GM21367 (cell line): ENCODE measurements at regions not wholly inside any gene's neighbourhood (a gene's known extent, or its start where the extent isn't known, plus 50 kb on each side); places are given as distances from the start of the nearest gene placed in this dataset.
"Not testable (repeated sequence)": the region's sequence is repeated elsewhere in the genome, so short reads cannot be mapped to it uniquely, and the experiment has no call there.

ENCODE experiments used
- ATAC-seq: cut with Tn5 transposase; IDR thresholded peaks from one replicate; pipeline ENCODE4 v1.9.1; 2021; ENCODE audit not compliant: unreplicated experiment

DNA sequence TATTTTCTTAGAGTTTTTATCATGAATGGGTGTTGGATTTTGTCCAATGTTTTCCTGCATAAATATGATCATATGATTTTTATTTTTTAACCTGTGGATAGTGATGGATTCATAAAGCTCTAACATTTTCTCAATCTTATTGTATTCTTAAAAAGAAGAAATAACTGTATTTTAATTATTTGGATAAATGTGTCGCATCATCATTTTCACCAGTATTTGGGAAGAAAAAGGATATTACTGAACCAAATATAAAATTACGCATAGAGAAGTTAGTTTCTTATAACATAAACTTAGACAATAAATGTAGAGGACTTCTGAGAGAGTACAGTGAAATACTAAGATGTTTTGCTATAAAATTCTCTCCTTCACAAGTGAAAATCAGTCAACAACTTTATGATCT lies 126.0 kb upstream of the CHST9 start:
- ATAC-seq, result no peak

DNA sequence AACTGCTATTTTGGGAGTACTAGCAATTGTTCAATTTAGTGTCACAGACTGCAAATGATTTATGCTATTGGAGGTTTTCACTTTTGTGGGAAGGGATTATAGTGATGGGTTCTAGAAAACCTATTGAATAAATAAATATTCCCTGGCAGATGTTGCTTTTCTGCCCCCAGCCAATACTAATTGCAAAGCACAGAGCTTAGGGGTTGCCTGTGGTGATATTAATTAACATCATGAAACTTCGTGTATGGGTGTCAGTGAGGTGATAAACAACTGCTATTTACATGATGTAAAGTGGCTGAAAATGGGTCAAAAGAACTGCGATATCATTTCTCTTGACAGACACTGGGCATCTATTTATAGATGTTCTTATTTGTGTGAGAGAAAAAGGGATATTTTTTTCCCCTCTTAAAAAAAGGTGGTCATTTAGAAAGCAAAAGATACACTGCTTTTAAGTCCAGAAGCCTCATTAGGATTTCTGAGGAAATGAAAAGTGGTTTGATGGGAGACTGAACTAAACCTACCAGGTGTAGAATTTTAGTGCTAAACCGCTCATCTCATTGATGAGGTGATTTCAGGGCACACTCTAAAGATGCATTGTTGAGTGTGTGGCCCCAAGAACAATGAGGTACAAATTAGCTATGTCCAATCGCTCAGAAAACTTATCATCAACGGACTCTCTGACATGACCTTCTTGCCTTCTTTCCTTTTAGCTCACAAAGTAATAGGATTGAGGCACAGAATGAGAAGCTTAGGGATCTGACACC lies 116.7 kb upstream of the CHST9 start:
- ATAC-seq, result no peak

DNA sequence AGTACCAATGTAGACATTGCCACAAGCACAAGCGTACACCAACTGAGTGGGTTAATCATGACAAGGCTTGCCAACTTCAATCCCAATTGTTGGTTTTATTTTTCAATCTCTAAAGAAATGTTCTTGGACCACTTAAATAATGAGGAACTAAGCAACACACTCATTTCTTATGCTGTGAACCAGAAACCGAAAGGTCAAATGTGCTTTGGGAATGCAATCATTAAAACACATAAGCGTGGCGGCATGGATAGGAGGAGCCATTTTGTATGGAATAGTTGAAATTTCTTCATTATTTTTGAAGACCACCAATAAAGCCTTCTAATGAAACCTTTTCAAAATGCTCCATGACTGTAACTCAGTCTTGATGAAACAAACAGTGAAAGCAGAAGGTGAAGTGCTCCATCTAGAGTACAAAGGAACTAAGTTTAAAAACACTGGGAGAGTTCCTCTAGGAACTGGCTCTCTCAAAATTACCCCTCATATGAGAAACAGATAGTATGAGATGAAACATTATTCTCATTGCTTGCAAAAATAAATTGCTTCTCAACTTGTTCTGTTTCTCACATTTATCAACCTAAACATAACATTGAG lies 113.2 kb upstream of the CHST9 start:
- ATAC-seq, result no peak

DNA sequence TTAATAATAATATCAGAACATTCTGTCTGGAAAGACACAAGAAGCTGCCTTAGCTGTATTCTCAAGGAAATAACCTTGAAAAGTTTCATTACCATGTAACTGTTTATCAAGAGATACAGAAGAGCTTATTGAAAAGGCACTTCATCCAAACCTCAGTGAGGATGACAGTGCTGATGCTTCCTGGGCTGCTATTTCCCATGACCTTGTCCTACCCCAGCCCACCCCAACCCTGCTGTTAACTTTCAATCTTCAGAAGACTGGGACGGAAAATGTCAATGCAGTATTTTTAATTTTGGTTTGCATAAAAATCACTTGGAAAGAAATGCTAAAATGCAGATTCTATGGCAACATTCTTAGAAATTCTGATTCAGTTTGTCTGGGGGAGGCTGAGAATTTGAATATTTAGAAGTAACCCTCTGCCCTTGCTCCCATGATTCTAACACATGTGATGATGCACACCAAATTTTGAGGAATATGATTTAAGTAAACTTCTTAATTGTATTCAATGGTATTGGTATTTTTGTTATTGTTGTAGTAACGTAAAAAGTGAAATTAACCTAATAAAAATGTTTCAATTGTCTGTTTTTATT lies 101.0 kb upstream of the CHST9 start:
- not testable (repeated sequence) for ATAC-seq

DNA sequence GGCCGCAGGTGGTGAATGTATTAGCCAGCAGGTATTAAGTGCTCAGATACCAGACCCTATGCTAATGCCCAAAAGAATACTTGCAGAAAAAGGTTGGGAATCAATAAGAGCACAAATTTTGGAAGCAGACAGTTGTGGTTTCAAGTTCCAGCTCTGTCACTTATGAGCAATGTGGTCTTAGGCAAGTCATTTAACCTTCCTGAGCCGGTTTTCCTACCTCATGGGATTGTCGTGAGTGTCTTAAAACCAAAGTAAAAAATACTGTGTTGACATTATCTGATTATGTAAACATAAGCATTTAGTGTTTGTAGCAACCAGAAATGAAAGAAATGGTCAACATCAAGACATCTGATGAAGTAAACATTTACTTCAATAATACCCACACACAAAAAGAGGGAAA lies 93.0 kb upstream of the CHST9 start:
- no peak for ATAC-seq

DNA sequence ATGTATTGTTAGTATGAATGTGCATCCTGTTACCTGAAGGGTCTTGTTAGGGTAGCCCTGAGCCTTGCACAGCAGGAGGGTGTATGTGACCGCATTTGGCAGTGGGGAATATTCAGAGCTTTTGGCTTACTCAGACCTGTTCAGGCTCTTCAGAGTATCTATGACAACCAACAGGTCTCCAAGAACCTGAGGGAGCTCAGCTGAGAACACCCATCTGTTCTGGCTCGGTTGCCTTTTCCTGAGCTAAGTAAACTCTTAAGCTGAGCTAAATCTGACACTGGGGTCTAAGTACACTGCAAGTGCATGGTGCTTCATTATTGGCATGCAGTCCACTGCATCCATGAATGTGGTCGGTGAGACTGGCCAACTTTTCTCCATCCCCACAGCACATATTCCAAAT lies 92.4 kb upstream of the CHST9 start:
- no peak for ATAC-seq

DNA sequence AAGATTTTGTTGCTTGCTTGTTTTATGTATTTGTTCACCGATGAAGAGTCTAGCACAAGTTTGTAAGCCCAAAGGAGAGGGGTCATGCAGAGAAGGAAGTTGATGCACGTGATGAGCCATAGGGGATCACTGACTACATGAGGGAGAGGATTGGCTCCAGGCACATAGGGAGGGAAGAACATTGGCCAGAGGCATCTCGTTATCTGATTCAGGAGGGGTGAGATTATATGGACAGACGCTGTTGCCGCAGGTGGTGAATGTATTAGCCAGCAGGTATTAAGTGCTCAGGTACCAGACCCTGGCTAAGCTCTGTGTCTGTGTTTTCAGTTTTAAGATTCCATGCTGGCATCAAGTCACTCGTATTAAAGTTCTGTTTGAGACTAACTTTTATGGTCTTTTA lies 91.8 kb upstream of the CHST9 start:
- ATAC-seq, result no peak

DNA sequence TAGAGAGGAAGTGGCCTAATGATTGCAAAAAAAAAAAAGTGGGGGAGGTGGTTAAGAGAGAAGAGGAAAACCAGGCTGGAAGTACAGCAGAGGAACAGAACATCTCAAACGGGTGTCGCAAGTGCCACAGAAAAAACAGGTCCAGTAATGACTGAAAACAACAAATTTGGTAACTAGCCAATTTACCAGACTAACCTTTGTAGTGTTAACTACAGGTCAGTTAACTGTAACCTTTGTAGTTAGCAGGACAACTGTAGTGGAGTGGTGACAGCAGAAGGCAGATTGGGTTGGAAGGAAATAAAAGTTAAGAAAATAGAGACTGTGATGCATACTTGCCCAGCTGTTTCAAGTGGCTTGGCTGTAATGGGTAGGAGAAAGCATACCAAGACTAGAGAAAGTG lies 91.4 kb upstream of the CHST9 start:
- no peak for ATAC-seq

DNA sequence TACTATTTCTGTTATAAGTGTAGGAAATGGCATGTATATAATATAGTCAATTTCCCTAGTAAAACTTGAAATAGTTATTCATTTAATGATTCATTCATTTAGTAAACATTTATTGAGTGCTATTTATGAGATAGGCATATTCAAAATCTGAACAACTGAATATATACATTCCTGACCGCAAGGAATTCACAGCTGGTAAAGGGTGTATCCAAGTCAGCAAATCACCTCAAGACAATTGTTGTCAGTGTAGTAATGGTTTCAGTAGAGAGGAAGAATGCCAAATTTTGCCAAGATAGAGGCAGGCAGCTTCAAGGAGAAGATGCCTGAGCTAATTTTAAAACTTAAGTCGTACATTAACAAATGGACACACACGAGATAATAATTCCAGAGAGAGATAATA lies 89.8 kb upstream of the CHST9 start:
- ATAC-seq, result no peak

DNA sequence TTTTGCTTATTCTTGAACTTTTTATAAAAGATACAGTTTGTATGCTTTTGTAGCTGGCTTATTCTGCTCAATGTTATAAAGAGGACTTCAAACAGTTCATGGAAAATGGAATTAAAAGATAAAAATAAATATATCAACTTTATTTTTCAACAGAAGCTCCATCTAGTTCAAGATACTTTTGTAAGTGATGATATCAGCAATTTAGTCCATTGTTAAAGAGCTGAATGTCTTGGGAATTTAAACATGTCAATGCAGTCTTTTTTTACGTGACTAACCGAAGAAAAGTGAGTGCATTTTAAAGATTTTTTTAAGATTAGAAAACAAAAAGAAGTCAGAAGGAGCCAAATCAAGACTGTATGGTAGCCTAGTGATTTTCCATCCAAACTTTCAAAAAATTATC lies 85.4 kb upstream of the CHST9 start:
- no peak for ATAC-seq

DNA sequence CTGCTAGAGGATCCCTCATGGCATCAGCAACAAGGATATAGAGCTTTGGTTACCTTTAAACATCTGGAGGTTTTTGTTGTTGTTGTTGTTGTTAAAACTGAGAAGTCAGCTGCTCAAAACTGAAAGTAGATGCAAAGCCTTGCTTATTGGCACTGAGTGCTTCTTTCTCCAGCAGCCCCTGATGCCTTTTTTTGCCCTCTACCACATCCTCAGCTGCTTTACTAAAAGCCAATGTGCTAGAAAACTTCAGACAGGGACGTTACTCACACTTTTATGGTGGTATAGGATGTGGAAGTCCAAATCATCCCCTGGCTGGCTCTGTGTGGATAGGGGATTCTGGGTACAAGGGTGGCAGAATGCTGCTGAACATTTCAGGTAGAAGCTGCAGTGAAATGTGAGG lies 78.3 kb upstream of the CHST9 start:
- no peak for ATAC-seq

DNA sequence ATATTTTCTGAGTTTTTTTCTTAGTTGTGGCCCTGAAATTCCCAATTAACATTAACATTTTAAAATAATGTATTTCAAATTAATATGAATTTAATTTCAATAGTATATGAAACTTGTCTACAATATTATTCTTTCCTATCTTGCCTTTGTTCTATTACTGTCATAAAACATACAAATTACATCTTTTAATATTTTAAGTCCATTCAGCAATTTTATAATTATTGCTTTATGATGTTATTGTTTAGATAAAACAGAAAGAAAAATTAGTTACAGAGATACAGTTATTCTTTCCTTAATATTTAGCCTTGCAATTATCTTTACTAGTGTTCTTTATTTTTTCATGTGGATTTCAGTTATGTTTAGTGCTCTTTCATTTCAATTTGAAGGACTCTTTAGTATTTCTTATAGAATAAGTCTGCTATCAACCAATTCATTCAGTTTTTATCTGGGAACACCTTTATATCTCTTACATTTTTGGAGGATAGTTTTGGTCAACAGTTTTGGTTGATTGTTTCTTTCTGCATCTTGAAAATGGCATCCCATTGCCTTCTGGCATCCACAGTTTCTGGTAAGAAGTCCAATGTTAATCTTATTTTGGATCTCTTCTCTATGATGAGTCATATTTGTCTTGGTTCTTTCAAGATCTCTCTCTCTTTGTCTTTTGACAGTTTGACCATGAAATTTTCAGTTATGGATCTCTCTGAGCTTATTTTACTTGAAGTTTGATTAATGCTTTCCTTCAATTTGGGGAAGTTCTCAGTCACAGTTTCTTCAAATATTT lies 76.9 kb upstream of the CHST9 start:
- no peak for ATAC-seq

DNA sequence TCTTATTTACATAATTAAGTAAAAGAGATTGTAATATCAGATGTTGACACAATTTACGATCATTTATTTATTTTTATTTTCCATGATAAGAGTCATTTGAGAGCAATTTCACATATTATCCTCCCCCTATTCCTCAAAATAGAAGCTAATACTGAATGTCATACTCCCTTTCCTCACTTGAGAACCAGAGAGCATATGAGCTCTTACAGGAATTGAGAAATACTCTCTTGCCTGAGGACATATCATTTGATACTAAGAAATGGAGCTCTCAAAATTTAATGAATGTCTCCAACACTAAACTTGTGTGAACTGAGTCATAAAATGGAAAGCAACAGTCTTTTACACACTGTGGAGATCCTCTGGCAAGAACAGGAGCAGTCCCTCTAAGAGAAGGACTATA lies 68.5 kb upstream of the CHST9 start:
- ATAC-seq, result no peak

DNA sequence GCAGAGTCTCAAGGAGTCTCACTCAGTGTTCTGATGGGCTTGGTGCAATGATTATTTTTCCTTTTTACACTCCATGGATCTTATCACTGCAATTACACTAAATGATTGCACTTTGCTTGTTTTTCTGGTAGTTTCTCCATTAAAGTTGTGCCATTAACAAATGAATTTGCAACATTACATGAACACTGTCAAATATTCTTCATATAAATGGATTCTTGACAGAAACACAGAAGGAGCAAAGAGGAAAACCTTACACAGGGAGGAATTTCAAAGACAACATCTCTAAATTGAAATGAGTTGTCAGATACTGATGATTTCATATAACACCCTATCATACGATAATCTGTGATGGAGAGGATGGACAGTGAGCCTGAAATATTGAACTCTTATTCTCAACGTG lies 65.4 kb upstream of the CHST9 start:
- no peak for ATAC-seq

DNA sequence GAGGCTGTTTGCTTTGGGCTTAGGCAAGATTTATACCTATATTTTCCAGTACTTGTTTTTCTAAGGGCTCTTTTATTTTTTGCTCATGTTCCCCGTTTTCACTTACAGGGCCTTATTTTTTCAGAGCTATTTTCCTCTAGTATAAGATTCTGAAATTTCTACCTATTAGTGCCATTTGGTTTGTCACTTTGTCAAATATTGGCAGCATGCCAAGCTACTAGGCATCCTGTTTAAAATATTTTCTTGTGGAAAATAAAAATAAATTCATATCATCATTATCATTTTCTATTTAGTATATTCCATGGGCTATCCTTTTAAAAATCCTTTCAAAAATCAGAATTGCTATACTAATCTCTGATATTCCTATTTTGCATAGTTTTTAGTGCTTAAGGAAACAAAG lies 64.8 kb upstream of the CHST9 start:
- ATAC-seq, result no peak

DNA sequence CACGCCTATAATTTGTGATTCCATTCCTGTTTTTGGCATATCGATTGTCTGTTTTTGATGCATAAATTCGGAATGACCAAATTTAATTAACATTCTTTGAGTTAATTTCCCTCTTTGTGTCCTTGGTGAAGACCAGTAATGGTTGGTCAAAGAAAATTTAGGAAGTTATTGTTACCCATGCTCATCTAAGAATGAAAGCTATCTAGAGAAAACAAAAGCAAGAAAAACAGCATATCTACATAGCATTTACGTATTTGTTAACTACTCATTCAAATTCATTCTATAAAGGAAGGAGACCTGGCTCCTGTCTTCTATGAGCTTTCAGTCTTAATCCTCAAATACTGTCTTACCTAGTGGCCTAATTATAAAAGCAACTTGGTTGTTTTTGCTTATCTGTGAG lies 59.2 kb upstream of the CHST9 start:
- ATAC-seq, result no peak

DNA sequence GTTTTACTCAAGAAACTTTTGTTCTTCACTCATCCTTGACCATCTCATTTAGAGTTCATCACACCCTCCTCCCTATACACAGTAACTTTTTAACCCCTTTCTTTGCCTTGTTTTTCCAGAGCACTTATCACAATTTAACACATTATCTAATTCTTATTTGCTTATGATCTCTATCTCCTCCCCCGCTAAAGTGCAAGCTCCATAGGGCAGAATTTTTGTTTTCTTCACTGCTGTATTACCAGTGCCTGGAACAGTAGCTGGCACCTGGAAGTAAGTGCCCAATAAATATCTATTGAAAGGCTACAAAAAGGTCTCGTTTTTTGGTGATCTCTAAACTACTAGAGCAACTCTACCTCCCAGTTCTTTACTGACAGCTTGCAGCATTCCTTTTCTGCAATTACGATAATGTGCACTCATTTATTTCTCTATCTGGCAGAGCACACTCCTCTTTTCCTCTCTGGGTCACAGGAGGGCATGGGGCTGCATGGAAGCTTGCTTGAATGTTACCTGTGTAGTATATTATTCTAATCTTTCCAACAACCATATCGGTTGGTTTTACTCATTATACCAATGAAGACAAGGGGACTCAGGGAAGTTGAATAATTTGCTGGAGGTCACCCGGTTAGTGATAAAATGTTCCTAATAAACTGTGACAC lies 57.4 kb upstream of the CHST9 start:
- ATAC-seq, result no peak

DNA sequence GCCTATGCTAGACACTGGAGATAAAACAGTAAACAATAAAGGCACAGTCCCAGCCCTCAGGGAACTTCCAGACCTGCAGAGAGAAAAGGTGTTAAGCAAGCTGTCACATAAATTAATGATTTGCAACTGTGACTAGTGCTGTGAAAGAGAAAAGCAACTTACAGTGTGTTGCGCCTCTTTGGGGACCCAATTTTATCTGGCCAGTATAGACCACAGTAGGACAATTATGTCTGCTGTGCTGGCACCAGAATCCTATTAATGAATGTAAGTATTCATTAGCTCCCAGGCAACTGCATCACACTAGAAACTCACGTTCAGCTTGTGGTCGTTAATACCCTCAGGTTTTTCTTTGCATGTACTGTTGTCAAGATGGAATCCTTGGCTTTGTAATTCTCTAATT lies 55.3 kb upstream of the CHST9 start:
- no peak for ATAC-seq

DNA sequence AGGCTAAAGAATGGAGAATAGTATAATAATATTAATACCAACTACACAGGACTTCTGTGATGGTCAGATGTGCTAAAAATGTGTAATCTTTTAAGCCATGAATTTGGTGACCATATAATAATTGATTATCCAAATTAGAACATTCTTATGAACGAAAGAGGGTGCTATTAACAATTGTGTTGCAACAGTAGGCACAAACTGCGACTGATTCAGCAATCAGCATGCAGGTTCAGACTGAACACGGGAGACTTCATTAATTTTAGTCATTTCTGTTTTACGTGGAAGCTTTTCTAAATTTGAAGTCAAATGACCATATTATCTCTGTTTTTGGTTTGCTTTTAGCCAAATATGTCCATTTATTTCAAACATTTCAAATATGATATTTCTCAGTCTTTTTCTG lies 54.6 kb upstream of the CHST9 start:
- no peak for ATAC-seq

DNA sequence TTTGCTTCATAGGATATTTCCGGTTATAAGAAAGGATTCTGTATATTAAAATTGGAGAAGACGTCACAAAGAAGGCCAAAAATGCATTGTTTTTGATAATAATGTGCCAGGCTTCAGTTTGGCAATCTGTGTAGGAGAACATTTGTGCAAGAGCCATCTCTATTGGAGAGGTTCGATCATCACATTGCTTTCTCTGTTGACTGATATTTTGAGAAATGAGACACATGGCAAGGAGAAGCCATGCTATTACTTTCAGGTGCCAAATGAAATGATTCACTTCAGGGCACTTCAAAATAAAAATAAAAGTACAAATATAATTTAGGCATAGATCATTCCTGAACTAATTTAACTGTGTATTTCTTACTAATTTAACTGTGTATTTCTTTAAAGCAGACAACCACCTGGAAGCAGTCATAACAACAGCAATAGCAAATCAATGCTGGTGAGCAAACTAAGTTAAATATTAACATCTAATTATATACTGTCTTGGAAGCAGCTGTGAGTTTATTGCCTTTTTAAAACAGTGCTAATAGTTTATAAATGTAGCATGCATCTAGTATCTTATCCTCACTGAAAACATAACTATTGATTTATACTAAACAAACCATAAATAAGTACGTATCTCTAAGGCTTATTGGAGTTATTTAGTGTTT lies 50.2 kb upstream of the CHST9 start:
- no peak for ATAC-seq
